Esophagus squamous epithelium (tissue), 4 donors: ENCODE measurements at regions not wholly inside any gene's neighbourhood (a gene's known extent, or its start where the extent isn't known, plus 50 kb on each side); places are given as distances from the start of the nearest gene placed in this dataset.

ENCODE experiments used
- CTCF ChIP-seq, 6 experiments: fragments of 450-650 bp in 4 of 6; fragments of 200-600 bp in 2 of 6; sonication (generic) in 2 of 6; IDR thresholded peaks; one replicate each; pipeline ENCODE4 v1.5.1; 2016 to 2019; ENCODE audit warnings: antibody characterized with exemption in 6 of 6, mild to moderate bottlenecking in 4 of 6, moderate library complexity in 4 of 6
- POLR2A ChIP-seq, 4 donors: fragments of 450-650 bp; IDR thresholded peaks; one replicate each; pipeline ENCODE4 v1.6.1; 2017; ENCODE audit warnings: antibody characterized with exemption in 4 of 4, mild to moderate bottlenecking in 4 of 4, moderate library complexity in 3 of 4

- TF ChIP-seq CTCF (IDR thresholded peaks at IDR 0.05) (no peak), POLR2A (IDR thresholded peaks at IDR 0.05) (no peak)
These were observed 82.4 kb upstream of the ITGB1 start for GRCh38 chr10:33040436-33040835.
